ENCODE measurements at regions not wholly inside any gene's neighbourhood (a gene's known extent, or its start where the extent isn't known, plus 50 kb on each side); places are given as distances from the start of the nearest gene placed in this dataset.

GRCh38 chr4:64756016-64756415 is 346.8 kb upstream of the TECRL start:
- TF ChIP-seq CTCF (conservative IDR thresholded peaks at IDR 0.05; ENCODE audit: low read depth in 2 of 2) (no peak), POLR2AphosphoS5 (IDR thresholded peaks at IDR 0.05; ENCODE audit: low read depth) (no peak), CREB1 (CRISPR knock-in tag; IDR thresholded peaks at IDR 0.05; ENCODE audit: low read depth) (no peak), EZH2phosphoT487 (IDR thresholded peaks at IDR 0.05; ENCODE audit: unreplicated experiment) (no peak)

All from GM23338 (cell line).